ENCODE measurements at regions not wholly inside any gene's neighbourhood (a gene's known extent, or its start where the extent isn't known, plus 50 kb on each side); places are given as distances from the start of the nearest gene placed in this dataset.
"Not testable (repeated sequence)": the region's sequence is repeated elsewhere in the genome, so short reads cannot be mapped to it uniquely, and the experiment has no call there.

DNA sequence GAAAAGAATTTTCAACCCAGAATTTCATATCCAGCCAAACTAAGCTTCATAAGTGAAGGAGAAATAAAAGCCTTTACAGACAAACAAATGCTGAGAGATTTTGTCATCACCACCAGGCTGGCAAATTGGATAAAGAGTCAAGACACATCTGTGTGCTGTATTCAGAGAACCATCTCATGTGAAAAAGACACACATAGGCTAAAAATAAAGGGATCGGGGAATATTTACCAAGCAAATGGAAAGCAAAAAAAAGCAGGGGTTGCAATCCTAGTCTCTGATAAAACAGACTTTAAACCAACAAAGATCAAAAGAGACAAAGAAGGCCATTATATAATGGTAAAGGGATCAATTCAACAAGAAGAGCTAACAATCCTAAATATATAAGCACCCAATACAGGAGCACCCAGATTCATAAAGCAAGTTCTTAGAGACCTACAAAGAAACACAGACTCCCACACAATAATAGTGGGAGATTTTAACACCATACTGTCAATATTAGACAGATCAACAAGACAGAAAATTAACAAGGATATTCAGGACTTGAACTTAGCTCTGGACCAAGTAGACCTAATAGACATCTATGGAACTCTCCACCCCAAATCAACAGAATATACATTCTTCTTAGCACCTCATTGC, 55.9 kb upstream of the ACSM6 start:
- not testable (repeated sequence) for DNase-seq

- no peak for DNase-seq
Observed at GRCh38 chr10:95134490-95134889, 59.5 kb upstream of the ACSM6 start.

GRCh38 chr10:95133997-95134396, 60.0 kb upstream of the ACSM6 start:
- DNase-seq: no peak

GRCh38 chr10:95133016-95133752, 60.9 kb upstream of the ACSM6 start:
- DNase-seq: peak; percentile 21

- DNase-seq: not testable (repeated sequence)
Observed at GRCh38 chr10:95130429-95130828, 61.1 kb upstream of the CYP2C8 start.

DNA sequence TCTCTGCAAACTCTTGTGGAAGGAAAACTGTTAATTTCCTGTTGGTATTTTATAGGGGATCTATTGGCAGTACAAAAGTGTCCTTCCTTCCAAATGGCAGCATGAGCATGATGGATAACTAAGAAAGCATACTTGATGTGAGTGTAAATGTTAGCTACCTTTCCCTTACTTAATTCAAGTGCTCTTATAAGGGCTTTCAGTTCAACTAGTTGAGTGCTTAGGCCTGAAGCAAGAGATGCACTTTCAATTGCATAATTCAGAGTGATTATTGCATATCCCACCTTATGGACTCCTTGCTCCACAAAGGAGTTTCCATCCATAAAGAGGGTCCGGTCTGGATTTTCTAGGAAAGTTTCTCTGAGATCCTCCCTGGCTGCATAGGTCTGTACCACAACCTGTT, 56.3 kb upstream of the CYP2C8 start:
- DNase-seq: no peak

- DNase-seq: no peak
Observed at GRCh38 chr10:95122736-95123135, 53.4 kb upstream of the CYP2C8 start.

GRCh38 chr10:95121904-95122303, 52.6 kb upstream of the CYP2C8 start:
- DNase-seq: no peak
